Kidney epithelial cell (primary cell): ENCODE measurements at regions not wholly inside any gene's neighbourhood (a gene's known extent, or its start where the extent isn't known, plus 50 kb on each side); places are given as distances from the start of the nearest gene placed in this dataset.
"Not testable (repeated sequence)": the region's sequence is repeated elsewhere in the genome, so short reads cannot be mapped to it uniquely, and the experiment has no call there.

Experiments used
- DNase-seq: peaks from one replicate; pipeline ENCODE4 v3.0.0-alpha.2; 2010; ENCODE audit warnings: low read depth
- H3K27me3 ChIP-seq: 2 replicates; pipeline ENCODE4 v1.6.0; 2011; ENCODE audit warnings: low read length; ENCODE audit not compliant: control insufficient read depth, insufficient read depth
- H3K36me3 ChIP-seq: 2 replicates; pipeline ENCODE4 v1.5.1; 2011; ENCODE audit warnings: low read length; ENCODE audit not compliant: control insufficient read depth, insufficient read depth
- H3K4me3 ChIP-seq: 2 replicates; pipeline ENCODE4 v1.5.1; 2011; ENCODE audit warnings: low read depth, mild to moderate bottlenecking, control low read depth, low read length
- CTCF ChIP-seq: IDR thresholded peaks from 2 replicates; pipeline ENCODE4 v1.5.1; 2011; ENCODE audit warnings: mild to moderate bottlenecking, moderate library complexity, low read length, control low read depth, inconsistent platforms; ENCODE audit not compliant: insufficient read depth, poor library complexity, severe bottlenecking

GRCh38 chr5:155807884-155808576 is 518.9 kb upstream of the SGCD start:
- H3K27me3 ChIP-seq: no peaks in the 10 kb centered on the region
- no peak for TF ChIP-seq CTCF
- H3K36me3 ChIP-seq: no peaks in the 10 kb centered on the region
- no peak for DNase-seq
- H3K4me3 ChIP-seq: no peak overlapping the region

- no peak for TF ChIP-seq CTCF
- no peaks in the 10 kb centered on the region for H3K27me3 ChIP-seq
- no peak for DNase-seq
- no peaks in the 10 kb centered on the region for H3K36me3 ChIP-seq
- H3K4me3 ChIP-seq: no peak overlapping the region
Observed at GRCh38 chr5:155815248-155815647, 511.7 kb upstream of the SGCD start.

GRCh38 chr5:155822177-155822576 is 504.8 kb upstream of the SGCD start:
- peak; percentile 16 for TF ChIP-seq CTCF
- no peak for DNase-seq
- no peaks in the 10 kb centered on the region for H3K27me3 ChIP-seq
- H3K36me3 ChIP-seq: no peaks in the 10 kb centered on the region
- H3K4me3 ChIP-seq: no peak overlapping the region

GRCh38 chr5:155826611-155827507 is 500.1 kb upstream of the SGCD start:
- Histone ChIP-seq H3K27me3 (no peaks in the 10 kb centered on the region), H3K4me3 (no peak overlapping the region), H3K36me3 (no peaks in the 10 kb centered on the region)
- no peak for DNase-seq
- no peak for TF ChIP-seq CTCF

GRCh38 chr5:155827508-155827815 is 499.5 kb upstream of the SGCD start:
- DNase-seq, H3K4me3 ChIP-seq, H3K27me3 ChIP-seq, H3K36me3 ChIP-seq: not testable (repeated sequence)

GRCh38 chr5:155827949-155828348 is 499.0 kb upstream of the SGCD start:
- Histone ChIP-seq H3K4me3 (no peak overlapping the region), H3K27me3 (no peaks in the 10 kb centered on the region), H3K36me3 (no peaks in the 10 kb centered on the region)
- no peak for TF ChIP-seq CTCF
- DNase-seq: no peak
